HCT116 (cell line): ENCODE measurements at regions not wholly inside any gene's neighbourhood (a gene's known extent, or its start where the extent isn't known, plus 50 kb on each side); places are given as distances from the start of the nearest gene placed in this dataset.

Experiments
- ATAC-seq: fragments of 200-7000 bp; cut with Tn5 transposase; 2 replicates; pipeline ENCODE4 v1.9.1; 2020; ENCODE audit warnings: mild to moderate bottlenecking, moderate library complexity
- BruUV-seq: library from RNA; stranded (reverse); fragments of 400-500 nt; replicated peaks from 2 replicates; lab custom pipeline; 2021; lab: Mats Ljungman, UMichigan
- CTCF ChIA-PET: fragments of 300-600 bp; sonication (Branson Sonifier 250); formaldehyde crosslinking; loops from one replicate; lab custom pipeline; 2021; ENCODE audit warnings: antibody characterized with exemption; lab: Charles Lee
- POLR2A ChIA-PET: fragments of 300-600, 350-600 bp; sonication (Branson Sonifier 250); formaldehyde crosslinking; loops from one replicate; lab custom pipeline; 2021; ENCODE audit warnings: antibody characterized with exemption; lab: Charles Lee
- RAD21 ChIA-PET, 2 experiments: fragments of 300-600 bp; sonication (Branson Sonifier 250); formaldehyde crosslinking; loops; one replicate each; lab custom pipeline; 2023; ENCODE audit warnings: low total read pairs in 2 of 2; ENCODE audit not compliant: uncharacterized antibody in 2 of 2, unreplicated experiment in 2 of 2, low non-redundant PET in 1 of 2; lab: Charles Lee
- DNase-seq: peaks from one replicate; pipeline ENCODE4 v3.0.0-alpha.2; 2010; ENCODE audit warnings: low read depth, low spot score
- H2AFZ ChIP-seq: fragments of 200-600 bp; shearing (Covaris generic), sonication (generic); 2 replicates; pipeline ENCODE4 v1.6.1; 2017; ENCODE audit warnings: low read depth, mixed run types, mixed read lengths, antibody characterized with exemption, low read length; ENCODE audit not compliant: poor library complexity, severe bottlenecking
- H3K27ac ChIP-seq: 2 replicates; pipeline ENCODE4 v1.5.1; 2012; ENCODE audit warnings: low read depth, low read length
- H3K27me3 ChIP-seq: fragments of 200-600 bp; sonication (generic); 2 replicates; pipeline ENCODE4 v1.6.1; 2016; ENCODE audit warnings: mixed run types, low read length, mixed read lengths; ENCODE audit not compliant: insufficient read depth
- H3K36me3 ChIP-seq, 2 experiments: fragments of 200-500 bp in 1 of 2; fragments of 200-600 bp in 1 of 2; sonication (Bioruptor generic) in 1 of 2; sonication (generic) in 1 of 2; 2 replicates each; pipeline versions ENCODE4 v1.5.1 to v1.6.1; 2014 to 2016; ENCODE audit warnings: low read length in 2 of 2, inconsistent platforms in 1 of 2, mixed read lengths in 1 of 2, mixed run types in 1 of 2; ENCODE audit not compliant: insufficient read depth in 2 of 2, control insufficient read depth in 1 of 2
- H3K4me1 ChIP-seq, 2 experiments: fragments of 200-600 bp in 1 of 2; sonication (generic) in 1 of 2; 2 replicates each; pipeline versions ENCODE4 v1.5.1 to v1.6.1; 2012 to 2017; ENCODE audit warnings: low read length in 2 of 2, inconsistent platforms in 1 of 2, mild to moderate bottlenecking in 1 of 2, mixed read lengths in 1 of 2, mixed run types in 1 of 2, moderate library complexity in 1 of 2; ENCODE audit not compliant: insufficient read depth in 2 of 2, control insufficient read depth in 1 of 2
- H3K4me2 ChIP-seq: fragments of 200-600 bp; sonication (generic); 2 replicates; pipeline ENCODE4 v1.6.1; 2017; ENCODE audit warnings: mixed run types, low read length, mixed read lengths
- H3K4me3 ChIP-seq, 2 experiments: fragments of 200-600 bp in 1 of 2; sonication (generic) in 1 of 2; replicated peaks in 1 of 2; 2 replicates each; pipeline ENCODE4 v1.5.1; 2011 to 2016; ENCODE audit warnings: low read length in 2 of 2, control low read depth in 1 of 2, low read depth in 1 of 2, mild to moderate bottlenecking in 1 of 2, mixed read lengths in 1 of 2, mixed run types in 1 of 2
- H3K79me2 ChIP-seq: fragments of 200-600 bp; sonication (generic); 2 replicates; pipeline ENCODE4 v1.6.1; 2017; ENCODE audit warnings: mild to moderate bottlenecking, mixed run types, low read length, moderate library complexity, mixed read lengths; ENCODE audit not compliant: insufficient read depth
- H3K9ac ChIP-seq: fragments of 200-600 bp; sonication (generic); 2 replicates; pipeline ENCODE4 v1.6.1; 2016; ENCODE audit warnings: low read length, mixed read lengths
- H3K9me2 ChIP-seq: fragments of 200-600 bp; sonication (generic), shearing (Covaris generic); 2 replicates; pipeline ENCODE4 v1.6.1; 2017; ENCODE audit warnings: mixed run types, mild to moderate bottlenecking, moderate library complexity; ENCODE audit not compliant: insufficient read depth
- H3K9me3 ChIP-seq, 2 experiments: fragments of 200-500 bp in 1 of 2; fragments of 200-600 bp in 1 of 2; sonication (Bioruptor generic) in 1 of 2; sonication (generic) in 1 of 2; 2 replicates each; pipeline ENCODE4 v1.6.1; 2014 to 2017; ENCODE audit warnings: low read length in 2 of 2, mixed read lengths in 2 of 2, inconsistent platforms in 1 of 2, low read depth in 1 of 2, mild to moderate bottlenecking in 1 of 2, mixed run types in 1 of 2, moderate library complexity in 1 of 2; ENCODE audit not compliant: control insufficient read depth in 1 of 2, insufficient read depth in 1 of 2
- H4K20me1 ChIP-seq: fragments of 200-600 bp; sonication (generic), shearing (Covaris generic); 2 replicates; pipeline ENCODE4 v1.6.1; 2017; ENCODE audit warnings: mixed run types, mild to moderate bottlenecking, moderate library complexity; ENCODE audit not compliant: insufficient read depth
- CBX3 ChIP-seq: IDR thresholded peaks from 2 replicates; pipeline ENCODE4 v1.6.1; 2012; ENCODE audit warnings: low read depth
- CEBPB ChIP-seq: IDR thresholded peaks from 2 replicates; pipeline ENCODE4 v1.6.1; 2012; ENCODE audit warnings: low read depth
- EGR1 ChIP-seq: IDR thresholded peaks from 2 replicates; pipeline ENCODE4 v1.6.1; 2012; ENCODE audit warnings: low read depth
- ELF1 ChIP-seq: IDR thresholded peaks from 2 replicates; pipeline ENCODE4 v1.6.1; 2012; ENCODE audit warnings: low read depth, borderline replicate concordance
- EZH2 ChIP-seq: fragments of 200-600 bp; sonication (generic); IDR thresholded peaks from 2 replicates; pipeline ENCODE4 v1.6.1; 2017; ENCODE audit warnings: antibody characterized with exemption, mixed run types
- EZH2phosphoT487 ChIP-seq: fragments of 200-600 bp; IDR thresholded peaks from 2 replicates; pipeline ENCODE4 v1.6.1; 2018; ENCODE audit warnings: antibody characterized with exemption, borderline replicate concordance
- FOSL1 ChIP-seq: IDR thresholded peaks from 2 replicates; pipeline ENCODE4 v1.6.1; 2012; ENCODE audit warnings: low read depth
- POLR2AphosphoS5 ChIP-seq: IDR thresholded peaks from 2 replicates; pipeline ENCODE4 v1.6.1; 2011; ENCODE audit warnings: mild to moderate bottlenecking, low read depth, low read length, moderate library complexity
- SP1 ChIP-seq: IDR thresholded peaks from 2 replicates; pipeline ENCODE4 v1.6.1; 2012; ENCODE audit warnings: low read depth
- SRF ChIP-seq: IDR thresholded peaks from 2 replicates; pipeline ENCODE4 v1.6.1; 2012; ENCODE audit warnings: low read depth
- YY1 ChIP-seq: IDR thresholded peaks from 2 replicates; pipeline ENCODE4 v1.6.1; 2011; ENCODE audit warnings: low read length, low read depth, moderate library complexity, mild to moderate bottlenecking; ENCODE audit not compliant: insufficient replicate concordance; ENCODE audit errors: extremely low read depth
- intact Hi-C: fragments of 100-400 bp; cut with micrococcal nuclease; formaldehyde crosslinking; loops from 2 replicates; pipeline ENCODE4 v1.10.0; 2022
- TF ChIP-seq, protein P1 (sequence below): IDR thresholded peaks from 2 replicates; pipeline ENCODE4 v1.6.1; 2012
- TF ChIP-seq, protein P2 (sequence below): IDR thresholded peaks from 2 replicates; pipeline ENCODE4 v1.6.1; 2012; ENCODE audit warnings: low read depth
- TF ChIP-seq, protein P3 (sequence below), 3 experiments: fragments of 200-600 bp in 1 of 3; sonication (generic) in 1 of 3; IDR thresholded peaks in 2 of 3; conservative IDR thresholded peaks in 1 of 3; 2 replicates each; pipeline ENCODE4 v1.5.1; 2012 to 2017; ENCODE audit warnings: low read depth in 2 of 3, low read length in 2 of 3, antibody characterized with exemption in 1 of 3, borderline replicate concordance in 1 of 3, control low read depth in 1 of 3, mild to moderate bottlenecking in 1 of 3, mixed read lengths in 1 of 3, mixed run types in 1 of 3, moderate library complexity in 1 of 3; ENCODE audit not compliant: insufficient read depth in 1 of 3

DNA sequence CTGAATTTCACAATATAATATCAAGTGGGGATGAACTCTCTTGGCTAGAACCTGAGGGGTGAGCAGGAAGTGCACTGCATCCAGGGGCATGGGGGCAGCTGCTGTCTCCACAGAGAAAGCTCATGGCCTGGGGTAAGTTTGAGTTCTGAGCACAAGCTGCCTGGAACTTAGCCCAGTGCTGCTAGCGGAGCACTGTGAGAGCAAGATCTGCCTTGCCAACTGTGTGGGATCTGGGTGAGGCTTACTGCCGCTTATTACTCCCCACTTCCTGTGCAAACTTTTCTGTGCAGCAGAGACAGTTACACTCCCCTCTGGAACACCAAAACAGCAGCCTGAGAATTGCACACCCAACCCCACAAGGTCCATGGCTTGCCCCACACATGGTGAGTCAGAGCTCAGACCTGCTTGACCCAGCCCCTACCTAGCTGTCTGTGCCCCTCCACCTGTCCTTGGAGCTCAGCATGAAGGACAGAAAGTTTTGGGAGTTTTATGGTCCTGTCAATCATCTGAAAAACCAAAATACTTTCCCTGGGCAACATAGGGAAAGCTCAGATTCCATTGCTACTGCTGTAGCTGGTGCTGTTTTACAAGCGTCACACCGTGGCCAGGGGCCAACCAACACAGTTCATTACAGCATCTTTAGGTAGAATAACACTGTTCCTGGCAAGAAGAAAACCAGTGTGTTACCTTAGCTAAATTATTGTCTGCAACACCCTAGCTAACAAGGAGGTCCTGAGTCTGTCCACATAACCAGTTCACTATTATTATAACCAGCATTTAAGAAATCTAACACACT is 762.1 kb upstream of the NEGR1 start:
- no peak overlapping the region for H2AFZ ChIP-seq
- no peak for DNase-seq
- BruUV-seq = no TSS peak
- no peaks in the 10 kb centered on the region for H3K36me3 ChIP-seq
- H3K4me2 ChIP-seq = no peak overlapping the region
- ATAC-seq = no peak
- no peak overlapping the region for H3K4me3 ChIP-seq
- no peak overlapping the region for H3K27ac ChIP-seq
- TF ChIP-seq, protein P1, sequence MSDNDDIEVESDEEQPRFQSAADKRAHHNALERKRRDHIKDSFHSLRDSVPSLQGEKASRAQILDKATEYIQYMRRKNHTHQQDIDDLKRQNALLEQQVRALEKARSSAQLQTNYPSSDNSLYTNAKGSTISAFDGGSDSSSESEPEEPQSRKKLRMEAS = no peak
- TF ChIP-seq EGR1 (no peak), FOSL1 (no peak), CBX3 (no peak), EZH2phosphoT487 (no peak), EZH2 (no peak), ELF1 (no peak), CEBPB (no peak), SRF (no peak)
- peaks cover 8 to 12% of the 10 kb centered on the region in 2 experiments; a peak in 3 of 4 replicates for H3K9me3 ChIP-seq
- H3K9ac ChIP-seq = no peak overlapping the region
- H4K20me1 ChIP-seq = no peaks in the 10 kb centered on the region
- RAD21 ChIA-PET = no interaction called here
- no peaks in the 10 kb centered on the region for H3K79me2 ChIP-seq
- POLR2A ChIA-PET = no interaction called here
- no peaks in the 10 kb centered on the region for H3K9me2 ChIP-seq
- intact Hi-C loops = no loop called here
- H3K4me1 ChIP-seq = no peaks in the 10 kb centered on the region
- CTCF ChIA-PET = no interaction called here
- H3K27me3 ChIP-seq = no peaks in the 10 kb centered on the region

DNA sequence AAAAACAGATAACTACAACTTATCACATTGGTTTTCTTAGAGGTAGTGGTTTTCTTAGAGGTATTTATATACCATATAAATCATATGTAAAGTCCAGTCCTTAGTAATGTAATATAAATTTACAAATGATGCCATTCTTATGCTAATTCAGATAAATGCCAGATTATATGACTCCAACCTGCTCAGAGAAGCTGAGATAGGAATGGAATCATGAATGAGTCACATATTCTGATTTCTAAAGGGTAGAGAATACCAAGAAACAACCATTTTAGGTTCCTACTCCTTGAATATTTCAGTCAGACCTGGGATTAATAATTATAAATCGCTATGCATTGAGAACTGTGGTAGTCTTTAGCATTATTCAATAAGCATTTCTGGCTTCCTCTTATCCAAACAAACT is 760.1 kb upstream of the NEGR1 start:
- BruUV-seq = no TSS peak
- Histone ChIP-seq H3K27me3 (no peaks in the 10 kb centered on the region), H3K27ac (no peak overlapping the region), H3K36me3 (no peaks in the 10 kb centered on the region), H3K9me3 (peaks cover 8 to 11% of the 10 kb centered on the region in 2 experiments; a peak in 2 of 4 replicates), H3K4me3 (no peak overlapping the region), H3K9me2 (no peaks in the 10 kb centered on the region), H4K20me1 (no peaks in the 10 kb centered on the region), H3K4me2 (no peak overlapping the region), H2AFZ (no peak overlapping the region), H3K79me2 (no peaks in the 10 kb centered on the region), H3K9ac (no peak overlapping the region), H3K4me1 (no peaks in the 10 kb centered on the region)
- DNase-seq (no peak), ATAC-seq (no peak)
- ChIA-PET CTCF (no interaction called here), RAD21 (no interaction called here), POLR2A (no interaction called here)
- TF ChIP-seq EZH2phosphoT487 = no peak
- TF ChIP-seq EZH2 = no peak
- TF ChIP-seq SP1 = no peak
- TF ChIP-seq EGR1 = no peak
- TF ChIP-seq, protein P2, sequence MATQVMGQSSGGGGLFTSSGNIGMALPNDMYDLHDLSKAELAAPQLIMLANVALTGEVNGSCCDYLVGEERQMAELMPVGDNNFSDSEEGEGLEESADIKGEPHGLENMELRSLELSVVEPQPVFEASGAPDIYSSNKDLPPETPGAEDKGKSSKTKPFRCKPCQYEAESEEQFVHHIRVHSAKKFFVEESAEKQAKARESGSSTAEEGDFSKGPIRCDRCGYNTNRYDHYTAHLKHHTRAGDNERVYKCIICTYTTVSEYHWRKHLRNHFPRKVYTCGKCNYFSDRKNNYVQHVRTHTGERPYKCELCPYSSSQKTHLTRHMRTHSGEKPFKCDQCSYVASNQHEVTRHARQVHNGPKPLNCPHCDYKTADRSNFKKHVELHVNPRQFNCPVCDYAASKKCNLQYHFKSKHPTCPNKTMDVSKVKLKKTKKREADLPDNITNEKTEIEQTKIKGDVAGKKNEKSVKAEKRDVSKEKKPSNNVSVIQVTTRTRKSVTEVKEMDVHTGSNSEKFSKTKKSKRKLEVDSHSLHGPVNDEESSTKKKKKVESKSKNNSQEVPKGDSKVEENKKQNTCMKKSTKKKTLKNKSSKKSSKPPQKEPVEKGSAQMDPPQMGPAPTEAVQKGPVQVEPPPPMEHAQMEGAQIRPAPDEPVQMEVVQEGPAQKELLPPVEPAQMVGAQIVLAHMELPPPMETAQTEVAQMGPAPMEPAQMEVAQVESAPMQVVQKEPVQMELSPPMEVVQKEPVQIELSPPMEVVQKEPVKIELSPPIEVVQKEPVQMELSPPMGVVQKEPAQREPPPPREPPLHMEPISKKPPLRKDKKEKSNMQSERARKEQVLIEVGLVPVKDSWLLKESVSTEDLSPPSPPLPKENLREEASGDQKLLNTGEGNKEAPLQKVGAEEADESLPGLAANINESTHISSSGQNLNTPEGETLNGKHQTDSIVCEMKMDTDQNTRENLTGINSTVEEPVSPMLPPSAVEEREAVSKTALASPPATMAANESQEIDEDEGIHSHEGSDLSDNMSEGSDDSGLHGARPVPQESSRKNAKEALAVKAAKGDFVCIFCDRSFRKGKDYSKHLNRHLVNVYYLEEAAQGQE = no peak
- no peak for TF ChIP-seq YY1
- TF ChIP-seq, protein P1 = no peak
- TF ChIP-seq POLR2AphosphoS5 = no peak
- TF ChIP-seq, protein P3, sequence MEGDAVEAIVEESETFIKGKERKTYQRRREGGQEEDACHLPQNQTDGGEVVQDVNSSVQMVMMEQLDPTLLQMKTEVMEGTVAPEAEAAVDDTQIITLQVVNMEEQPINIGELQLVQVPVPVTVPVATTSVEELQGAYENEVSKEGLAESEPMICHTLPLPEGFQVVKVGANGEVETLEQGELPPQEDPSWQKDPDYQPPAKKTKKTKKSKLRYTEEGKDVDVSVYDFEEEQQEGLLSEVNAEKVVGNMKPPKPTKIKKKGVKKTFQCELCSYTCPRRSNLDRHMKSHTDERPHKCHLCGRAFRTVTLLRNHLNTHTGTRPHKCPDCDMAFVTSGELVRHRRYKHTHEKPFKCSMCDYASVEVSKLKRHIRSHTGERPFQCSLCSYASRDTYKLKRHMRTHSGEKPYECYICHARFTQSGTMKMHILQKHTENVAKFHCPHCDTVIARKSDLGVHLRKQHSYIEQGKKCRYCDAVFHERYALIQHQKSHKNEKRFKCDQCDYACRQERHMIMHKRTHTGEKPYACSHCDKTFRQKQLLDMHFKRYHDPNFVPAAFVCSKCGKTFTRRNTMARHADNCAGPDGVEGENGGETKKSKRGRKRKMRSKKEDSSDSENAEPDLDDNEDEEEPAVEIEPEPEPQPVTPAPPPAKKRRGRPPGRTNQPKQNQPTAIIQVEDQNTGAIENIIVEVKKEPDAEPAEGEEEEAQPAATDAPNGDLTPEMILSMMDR (IDR thresholded peaks at IDR 0.05 in 2 of 3, conservative IDR thresholded peaks at IDR 0.05 in 1 of 3; ENCODE audit: borderline replicate concordance in 1 of 3, insufficient read depth in 1 of 3, low read depth in 2 of 3, low read length in 2 of 3) = no peak
- intact Hi-C loops = no loop called here
